ENCODE measurements at regions not wholly inside any gene's neighbourhood (a gene's known extent, or its start where the extent isn't known, plus 50 kb on each side); places are given as distances from the start of the nearest gene placed in this dataset.
"Not testable (repeated sequence)": the region's sequence is repeated elsewhere in the genome, so short reads cannot be mapped to it uniquely, and the experiment has no call there.

DNA sequence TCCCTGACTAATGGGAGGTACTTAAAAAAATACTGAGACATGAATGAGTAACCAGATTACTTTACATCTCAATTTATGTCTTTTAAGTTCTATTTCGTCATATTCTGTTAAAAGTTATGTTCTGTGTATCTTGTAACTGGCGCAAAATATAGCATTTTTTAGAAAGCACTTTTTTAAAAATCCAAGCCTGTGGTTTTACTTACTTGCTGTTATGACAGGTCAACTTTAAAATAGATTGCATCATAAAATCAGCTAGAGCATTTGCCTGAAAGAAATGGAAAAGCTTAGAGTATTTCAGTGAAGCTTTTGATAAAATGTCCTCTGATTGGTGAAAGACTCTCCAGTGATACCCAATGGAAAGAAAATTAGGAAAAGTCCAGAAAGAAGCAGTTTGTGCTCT lies 1892.3 kb upstream of the TENM3 start:
- no peak for DNase-seq

DNA sequence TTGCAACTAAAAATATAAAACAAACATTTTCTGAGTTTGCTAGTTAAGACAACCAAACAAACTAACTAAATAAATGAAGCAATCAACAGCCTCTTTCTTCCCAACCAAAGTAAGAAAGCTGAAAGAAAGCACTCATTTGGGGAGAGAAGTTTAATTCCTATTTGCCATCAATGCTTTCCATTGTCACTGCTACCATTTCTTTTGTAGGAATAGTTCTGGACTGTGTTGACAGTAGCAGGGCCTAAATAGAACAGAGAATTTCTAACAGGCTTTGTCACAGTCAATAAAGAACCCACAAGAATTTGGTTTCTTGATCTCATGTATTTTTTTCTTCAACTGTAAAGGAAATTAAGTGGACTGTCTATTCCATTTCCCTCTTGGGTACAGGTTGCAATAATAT lies 1886.4 kb upstream of the TENM3 start:
- no peak for DNase-seq

DNA sequence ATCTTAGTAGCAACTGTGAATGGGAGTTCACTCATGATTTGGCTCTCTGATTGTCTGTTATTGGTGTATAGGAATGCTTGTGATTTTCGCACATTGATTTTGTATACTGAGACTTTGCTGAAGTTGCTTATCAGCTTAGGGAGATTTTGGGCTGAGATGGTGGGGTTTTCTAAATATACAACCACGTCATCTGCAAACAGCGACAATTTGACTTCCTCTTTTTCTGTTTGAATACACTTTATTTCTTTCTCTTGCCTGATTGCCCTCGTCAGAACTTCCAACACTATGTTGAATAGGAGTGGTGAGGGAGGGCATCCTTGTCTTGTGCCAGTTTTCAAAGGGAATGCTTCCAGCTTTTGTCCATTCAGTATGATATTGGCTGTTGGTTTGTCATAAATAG lies 1883.1 kb upstream of the TENM3 start:
- DNase-seq: not testable (repeated sequence)

DNA sequence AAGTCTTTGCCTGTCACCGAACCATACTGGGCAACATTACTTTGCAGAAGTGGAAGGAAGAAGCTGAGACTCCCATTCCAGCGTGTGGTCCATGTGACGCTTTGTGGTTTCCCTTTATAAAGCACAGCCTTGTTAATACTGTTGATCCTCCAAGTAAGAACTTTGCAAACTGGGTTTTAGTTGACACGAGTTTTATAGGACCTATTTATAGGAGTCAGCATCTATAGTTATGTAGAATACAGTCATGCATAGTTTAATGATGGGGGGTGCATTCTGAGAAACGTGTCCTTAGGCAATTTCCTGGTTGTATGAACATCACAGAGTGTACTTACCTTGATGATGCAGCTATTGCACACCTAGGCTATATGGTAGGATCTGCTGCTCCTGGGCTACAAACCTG lies 1879.4 kb upstream of the TENM3 start:
- no peak for DNase-seq

DNA sequence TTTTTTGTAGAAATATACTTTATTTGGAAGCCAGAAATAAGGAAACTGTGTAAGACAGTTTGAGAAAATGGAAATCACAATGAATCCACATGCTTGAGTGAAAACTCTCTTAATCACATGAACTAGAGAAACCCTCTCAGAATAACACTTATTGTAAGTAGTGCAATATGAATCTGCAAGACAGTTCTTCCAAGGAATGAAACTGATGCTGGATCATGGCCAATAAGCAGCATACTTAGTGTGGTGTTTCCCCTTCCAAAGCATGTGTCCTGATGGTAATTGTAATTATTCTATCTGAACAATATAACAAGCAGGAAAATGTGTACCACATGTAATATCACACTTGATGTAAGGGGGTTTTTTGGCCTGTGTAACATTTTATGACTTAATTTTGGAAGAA lies 1870.5 kb upstream of the TENM3 start:
- no peak for DNase-seq

DNA sequence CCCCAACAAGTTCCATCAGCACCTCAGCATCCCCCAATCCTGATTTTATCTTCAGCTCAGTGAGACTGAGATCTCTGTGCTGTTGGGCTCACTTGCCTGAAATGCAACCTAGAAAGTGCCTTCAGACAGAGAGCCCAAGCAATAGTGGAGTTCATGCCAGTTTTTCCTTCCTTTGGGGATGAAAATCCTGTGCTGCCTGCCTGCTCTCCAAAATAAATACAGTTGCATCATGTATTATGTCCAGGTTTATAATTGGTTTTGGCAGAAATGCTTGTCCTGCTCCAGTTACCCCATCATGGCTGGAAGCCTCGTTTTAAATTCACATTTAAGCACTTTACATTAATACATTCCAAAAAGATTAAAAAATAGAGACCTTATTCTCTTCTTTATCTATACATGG lies 1865.5 kb upstream of the TENM3 start:
- no peak for DNase-seq

DNA sequence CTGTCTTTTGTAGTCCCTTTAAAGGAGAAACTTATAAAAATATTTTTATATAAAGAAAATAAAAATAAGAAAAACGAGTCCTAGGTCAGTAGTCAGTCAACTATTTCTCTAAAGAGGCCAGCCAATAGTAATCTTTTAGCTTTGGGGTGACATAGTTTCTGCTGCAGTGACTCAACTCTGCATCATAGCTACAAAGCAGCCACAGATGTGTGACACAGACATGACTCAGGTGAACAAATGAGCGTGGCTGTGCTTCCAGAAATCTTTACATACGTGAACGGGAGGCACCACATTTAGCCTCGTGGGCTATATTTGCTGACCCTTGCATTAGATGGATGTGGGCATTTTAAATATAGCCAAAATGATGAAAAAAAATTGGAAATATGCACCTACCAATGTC lies 1862.5 kb upstream of the TENM3 start:
- no peak for DNase-seq

DNA sequence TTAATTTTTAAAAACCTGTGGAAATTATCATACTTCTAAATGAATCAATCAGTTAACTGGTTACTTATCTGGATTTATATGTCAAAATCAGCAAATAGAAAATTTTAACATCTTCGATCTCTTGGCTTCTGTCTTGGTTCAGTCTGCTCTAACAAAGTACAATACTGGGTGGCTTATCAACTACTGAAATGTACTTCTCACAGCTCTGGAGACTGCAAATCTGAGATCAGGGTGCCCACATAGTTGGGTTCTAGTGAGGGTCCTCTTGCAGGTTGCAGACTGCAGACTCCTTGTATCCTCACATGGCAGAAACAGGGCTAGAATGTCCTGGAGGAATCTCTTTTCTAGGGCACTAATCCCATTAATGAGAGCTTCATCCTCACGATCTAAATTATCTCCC lies 1851.6 kb upstream of the TENM3 start:
- DNase-seq: no peak

GRCh38 chr4:180394312-180394711 lies 1848.9 kb upstream of the TENM3 start:
- no peak for DNase-seq

DNA sequence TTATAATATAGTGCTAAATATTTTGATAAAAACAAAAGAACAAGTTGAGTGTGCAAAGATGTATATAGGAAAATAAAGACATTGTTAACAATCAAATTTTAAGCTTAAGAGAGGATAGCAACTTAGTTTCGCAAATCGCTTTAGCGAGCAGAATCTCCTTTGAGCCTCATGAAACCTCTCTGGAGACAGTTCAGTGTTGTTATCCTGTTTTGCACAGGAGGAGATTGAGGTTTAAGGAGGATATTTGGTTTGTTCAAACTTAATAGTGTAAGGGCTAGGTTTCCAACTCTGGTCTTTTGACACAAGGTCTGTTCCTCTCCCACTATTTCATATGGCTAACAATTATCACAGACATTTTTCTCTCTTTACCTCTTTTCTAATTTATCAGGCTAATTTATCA lies 1848.5 kb upstream of the TENM3 start:
- DNase-seq: no peak

GRCh38 chr4:180398564-180398963 lies 1844.6 kb upstream of the TENM3 start:
- no peak for DNase-seq

DNA sequence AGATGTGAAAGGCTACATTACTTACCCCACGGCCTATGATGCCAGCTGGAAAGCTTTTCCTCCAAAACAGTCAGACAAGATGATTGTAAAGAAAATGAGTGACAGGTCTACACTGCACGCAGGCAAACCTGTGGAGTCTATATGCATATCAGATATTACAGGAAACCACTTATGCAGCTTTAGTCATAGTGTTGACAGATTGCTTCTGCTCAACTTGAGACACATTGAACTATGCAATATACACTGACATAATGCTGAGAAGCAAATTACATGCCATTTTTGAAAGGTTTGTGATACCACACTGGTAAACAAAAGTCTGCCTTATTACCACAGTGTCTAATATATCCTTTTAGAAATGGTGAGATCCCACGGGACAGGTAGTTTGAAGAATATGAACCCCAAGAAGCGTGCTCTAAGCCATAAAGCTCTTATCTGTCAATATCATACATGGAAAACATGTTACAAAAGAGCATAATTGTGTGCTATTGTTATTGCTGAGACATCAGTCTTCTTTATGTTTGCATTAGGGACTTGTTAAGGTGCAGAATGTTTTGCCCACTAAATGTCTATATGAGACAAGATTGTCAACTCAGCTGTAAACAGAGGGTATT lies 1835.8 kb upstream of the TENM3 start:
- no peak for DNase-seq

GRCh38 chr4:180418819-180419531 lies 1824.2 kb upstream of the TENM3 start:
- no peak for DNase-seq

DNA sequence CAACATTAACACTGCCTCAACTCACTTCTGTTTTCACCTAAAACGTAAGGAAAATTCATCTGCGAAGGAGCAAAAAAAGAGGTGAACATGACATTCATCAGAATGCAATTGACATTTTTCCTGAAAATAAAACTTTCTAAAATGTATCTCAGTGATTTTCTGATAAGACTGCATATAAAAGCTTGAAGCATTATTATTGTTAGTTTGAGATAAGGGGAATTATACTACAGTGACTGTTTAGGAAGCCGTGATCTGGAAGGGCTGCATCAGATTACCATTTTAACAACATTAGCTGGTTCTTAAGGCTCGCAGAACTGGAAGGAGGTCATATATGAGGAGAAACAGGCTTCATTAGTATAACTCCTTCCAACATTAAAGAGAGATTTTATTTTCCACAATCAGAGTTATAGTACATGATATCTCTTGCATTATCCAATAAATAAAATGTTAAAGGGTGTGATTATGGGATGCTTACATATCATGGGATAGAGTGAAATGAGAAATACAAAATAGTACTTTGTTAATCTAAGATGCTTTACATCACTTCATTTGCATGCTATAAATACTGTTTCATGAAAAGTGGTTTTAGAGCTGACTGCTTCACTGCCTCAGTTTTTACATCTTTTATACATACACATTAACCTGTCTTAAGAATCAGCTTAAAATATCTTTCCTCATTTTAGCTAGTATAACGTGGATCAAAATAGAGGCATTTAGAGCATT lies 1820.1 kb upstream of the TENM3 start:
- no peak for DNase-seq

GRCh38 chr4:180423712-180424057 lies 1819.5 kb upstream of the TENM3 start:
- DNase-seq: no peak

DNA sequence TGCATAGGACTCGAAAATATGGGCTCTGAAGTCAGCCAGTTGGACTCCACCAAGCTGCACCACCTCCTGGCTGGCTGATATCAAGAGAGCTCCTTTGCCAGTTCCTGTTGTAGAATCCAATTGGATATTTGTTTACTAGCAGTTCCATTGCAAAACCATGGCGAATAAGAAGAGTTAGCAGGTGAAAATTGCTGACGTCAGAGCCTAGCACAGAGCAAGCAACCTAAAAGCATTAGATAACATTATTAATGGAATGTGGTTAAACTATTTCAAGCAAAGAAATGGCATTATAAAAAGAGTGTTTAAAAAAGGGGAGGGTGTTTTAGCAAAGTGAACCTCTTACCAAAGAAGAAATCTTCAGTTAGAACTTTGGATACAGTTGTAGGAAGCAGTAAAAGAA lies 1816.3 kb upstream of the TENM3 start:
- no peak for DNase-seq

GRCh38 chr4:180430283-180430682 lies 1812.9 kb upstream of the TENM3 start:
- DNase-seq: no peak

DNA sequence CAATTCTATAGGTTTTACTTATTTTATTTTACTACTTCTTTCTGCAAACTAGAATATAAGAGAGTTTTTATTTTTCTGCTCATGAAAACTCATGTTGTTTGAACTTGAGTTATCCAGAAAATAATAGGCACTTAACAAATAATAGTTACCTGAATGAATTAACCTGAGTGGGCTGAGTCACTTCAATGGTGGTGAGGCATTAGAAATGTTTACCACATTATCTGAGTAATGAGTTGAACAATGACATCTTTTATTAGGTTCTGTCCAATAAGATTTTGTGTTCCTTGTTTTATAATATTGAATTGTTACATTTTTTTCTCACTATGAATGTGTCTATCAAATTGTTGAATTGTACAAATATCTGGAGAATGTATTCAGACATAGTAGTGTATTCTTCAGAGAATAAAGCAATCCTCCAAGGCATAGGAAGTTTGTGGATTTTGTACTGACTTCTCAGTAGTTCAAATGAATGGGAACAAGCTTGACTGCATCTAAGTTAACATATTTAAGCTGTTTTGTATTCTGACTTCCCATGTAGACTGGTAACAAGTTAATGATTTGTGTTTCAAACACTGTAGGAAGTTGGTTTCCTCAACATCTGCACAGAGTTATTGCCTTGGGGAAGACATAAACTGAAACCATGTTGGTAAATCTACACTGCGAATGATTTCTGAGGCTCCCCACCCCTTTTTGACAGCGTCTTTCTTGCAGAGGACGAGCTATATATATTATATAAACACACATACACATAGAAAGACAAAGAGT lies 1808.9 kb upstream of the TENM3 start:
- no peak for DNase-seq

DNA sequence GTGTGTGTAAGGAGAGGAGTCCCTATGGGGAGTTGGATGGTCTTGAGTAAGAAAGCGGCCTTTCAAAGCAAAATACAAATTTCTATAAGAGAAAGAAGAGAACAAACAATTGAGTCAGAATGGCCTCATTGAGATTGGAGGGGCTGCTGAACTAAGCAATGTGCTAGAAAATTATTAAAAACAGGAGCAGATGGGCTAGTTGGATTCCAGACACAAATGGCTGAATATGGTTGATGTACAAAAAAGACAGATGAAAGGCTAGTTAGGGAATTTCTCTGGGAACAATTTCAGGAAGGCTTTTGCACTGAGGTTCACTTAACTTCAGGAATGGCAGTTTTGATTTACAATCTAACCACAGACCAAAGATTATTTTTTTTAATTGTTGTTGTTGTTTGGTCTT lies 1806.8 kb upstream of the TENM3 start:
- DNase-seq: no peak

DNA sequence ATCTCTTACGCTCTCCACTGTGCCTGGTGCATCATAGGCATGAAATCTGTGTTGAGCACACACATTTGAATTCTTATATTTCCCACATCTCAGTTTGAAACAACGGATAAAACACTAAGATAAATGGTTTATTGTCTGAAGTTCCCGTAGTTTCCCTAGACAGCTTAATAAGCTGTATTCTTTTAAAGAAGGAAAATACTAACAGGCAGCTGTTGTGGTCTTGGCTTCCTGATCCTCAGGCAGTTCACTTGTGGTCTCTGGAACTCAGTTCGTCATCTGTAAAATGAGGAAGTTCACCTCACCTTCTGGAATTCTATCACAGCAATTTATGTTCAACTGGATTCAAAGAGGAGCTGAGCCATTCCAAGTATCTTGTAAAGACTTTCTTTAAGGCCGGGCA lies 1805.6 kb upstream of the TENM3 start:
- DNase-seq: no peak

GRCh38 chr4:180448306-180448705 lies 1794.9 kb upstream of the TENM3 start:
- DNase-seq: no peak

- DNase-seq: no peak
Measured at GRCh38 chr4:180449395-180449956, 1793.7 kb upstream of the TENM3 start.

DNA sequence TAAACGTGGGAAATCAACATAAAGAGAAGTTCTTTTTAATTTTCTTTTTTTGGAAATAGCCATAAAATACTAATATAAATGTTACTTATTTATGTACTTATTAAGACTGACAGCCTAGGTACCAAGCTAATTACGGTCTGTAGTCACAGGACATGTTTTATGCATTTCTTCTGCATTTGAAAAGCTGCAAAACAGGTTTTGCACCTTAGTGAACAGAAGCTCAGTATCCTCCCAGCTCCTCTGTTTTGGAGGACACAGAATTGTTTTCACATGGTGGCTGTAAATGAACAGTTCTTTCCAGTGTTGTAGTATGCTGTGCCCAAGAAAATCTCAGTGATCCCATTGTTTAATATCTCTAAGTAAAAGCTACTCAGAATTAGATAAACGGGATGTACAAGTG lies 1788.0 kb upstream of the TENM3 start:
- DNase-seq: no peak
